ENCODE measurements at regions not wholly inside any gene's neighbourhood (a gene's known extent, or its start where the extent isn't known, plus 50 kb on each side); places are given as distances from the start of the nearest gene placed in this dataset.

- no peaks in the 10 kb centered on the region for H3K27me3 ChIP-seq (ENCODE audit: insufficient read depth, low read length)
Measured at GRCh38 chr13:73844986-73845385, 289.2 kb downstream of the KLF12 start.

GRCh38 chr13:73842626-73843025 lies 291.6 kb downstream of the KLF12 start:
- H3K36me3 ChIP-seq (ENCODE audit: insufficient read depth, low read length) = peaks cover 21% of the 10 kb centered on the region
- no peak overlapping the region for H3K27ac ChIP-seq (ENCODE audit: low read depth, low read length, poor library complexity, severe bottlenecking)
- TF ChIP-seq CTCF (IDR thresholded peaks at IDR 0.05; ENCODE audit: low read length) (no peak), EZH2 (IDR thresholded peaks at IDR 0.05; ENCODE audit: borderline replicate concordance, low read length) (no peak)
- no peaks in the 10 kb centered on the region for H3K9me2 ChIP-seq (ENCODE audit: low read depth, low read length)
- H3K27me3 ChIP-seq (ENCODE audit: insufficient read depth, low read length) = no peaks in the 10 kb centered on the region
- H3F3A ChIP-seq (ENCODE audit: insufficient read depth, low read length) = no peaks in the 10 kb centered on the region
- H3K9ac ChIP-seq (ENCODE audit: low read length) = no peak overlapping the region
- H3K4me2 ChIP-seq (ENCODE audit: low read length) = no peak overlapping the region
- no peaks in the 10 kb centered on the region for H3K4me1 ChIP-seq (ENCODE audit: insufficient read depth, low read length, severe bottlenecking)
- H2AFZ ChIP-seq (ENCODE audit: low read length) = no peak overlapping the region
- H3K9me3 ChIP-seq (ENCODE audit: low read length) = no peaks in the 10 kb centered on the region
- H4K20me1 ChIP-seq (ENCODE audit: insufficient read depth, low read length) = no peaks in the 10 kb centered on the region
- no peak overlapping the region for H3K4me3 ChIP-seq (ENCODE audit: low read depth, low read length, poor library complexity, severe bottlenecking)
- H3K79me2 ChIP-seq (ENCODE audit: insufficient read depth, low read length) = no peaks in the 10 kb centered on the region

More at GRCh38 chr13:73844986-73845385, 289.2 kb downstream of the KLF12 start:
- no peak overlapping the region for H3K4me2 ChIP-seq (ENCODE audit: low read length)
- H3K4me1 ChIP-seq (ENCODE audit: insufficient read depth, low read length, severe bottlenecking) = peaks cover 13% of the 10 kb centered on the region
- H2AFZ ChIP-seq (ENCODE audit: low read length) = no peak overlapping the region
- no peaks in the 10 kb centered on the region for H3F3A ChIP-seq (ENCODE audit: insufficient read depth, low read length)
- H3K9me3 ChIP-seq (ENCODE audit: low read length) = no peaks in the 10 kb centered on the region
- no peak overlapping the region for H3K9ac ChIP-seq (ENCODE audit: low read length)
- no peaks in the 10 kb centered on the region for H3K79me2 ChIP-seq (ENCODE audit: insufficient read depth, low read length)
- H3K4me3 ChIP-seq (ENCODE audit: low read depth, low read length, poor library complexity, severe bottlenecking) = no peak overlapping the region
- TF ChIP-seq EZH2 (IDR thresholded peaks at IDR 0.05; ENCODE audit: borderline replicate concordance, low read length) (no peak), CTCF (IDR thresholded peaks at IDR 0.05; ENCODE audit: low read length) (no peak)
- H4K20me1 ChIP-seq (ENCODE audit: insufficient read depth, low read length) = no peaks in the 10 kb centered on the region
- no peaks in the 10 kb centered on the region for H3K9me2 ChIP-seq (ENCODE audit: low read depth, low read length)
- no peak overlapping the region for H3K27ac ChIP-seq (ENCODE audit: low read depth, low read length, poor library complexity, severe bottlenecking)
- H3K36me3 ChIP-seq (ENCODE audit: insufficient read depth, low read length) = peaks cover 21% of the 10 kb centered on the region

GRCh38 chr13:73842184-73842583 lies 292.0 kb downstream of the KLF12 start:
- H3K27ac ChIP-seq (ENCODE audit: low read depth, low read length, poor library complexity, severe bottlenecking) = no peak overlapping the region

More at GRCh38 chr13:73842184-73842583, 292.0 kb downstream of the KLF12 start:
- Histone ChIP-seq H4K20me1 (ENCODE audit: insufficient read depth, low read length) (no peaks in the 10 kb centered on the region), H3K4me1 (ENCODE audit: insufficient read depth, low read length, severe bottlenecking) (no peaks in the 10 kb centered on the region), H2AFZ (ENCODE audit: low read length) (no peak overlapping the region), H3K79me2 (ENCODE audit: insufficient read depth, low read length) (no peaks in the 10 kb centered on the region), H3K27me3 (ENCODE audit: insufficient read depth, low read length) (no peaks in the 10 kb centered on the region), H3K4me2 (ENCODE audit: low read length) (no peak overlapping the region), H3F3A (ENCODE audit: insufficient read depth, low read length) (no peaks in the 10 kb centered on the region), H3K9ac (ENCODE audit: low read length) (no peak overlapping the region), H3K9me3 (ENCODE audit: low read length) (no peaks in the 10 kb centered on the region), H3K36me3 (ENCODE audit: insufficient read depth, low read length) (peaks cover 21% of the 10 kb centered on the region), H3K9me2 (ENCODE audit: low read depth, low read length) (no peaks in the 10 kb centered on the region), H3K4me3 (ENCODE audit: low read depth, low read length, poor library complexity, severe bottlenecking) (no peak overlapping the region)
- TF ChIP-seq EZH2 (IDR thresholded peaks at IDR 0.05; ENCODE audit: borderline replicate concordance, low read length) (no peak), CTCF (IDR thresholded peaks at IDR 0.05; ENCODE audit: low read length) (no peak)
